GM23338 (cell line): ENCODE measurements at regions not wholly inside any gene's neighbourhood (a gene's known extent, or its start where the extent isn't known, plus 50 kb on each side); places are given as distances from the start of the nearest gene placed in this dataset.

ENCODE experiments used
- ATAC-seq: fragments of 200-7000 bp; cut with Tn5 transposase; 3 replicates; pipeline ENCODE4 v1.9.1; 2020
- DNase-seq: peaks from one replicate; pipeline ENCODE4 v3.0.0-alpha.2; 2015; ENCODE audit warnings: low spot score
- H2AFZ ChIP-seq: fragments of 200-600 bp; sonication (generic); 2 replicates; pipeline ENCODE4 v1.8.0; 2016; ENCODE audit warnings: antibody characterized with exemption, mild to moderate bottlenecking, moderate library complexity
- H3F3A ChIP-seq: fragments of 200-600 bp; sonication (generic); replicated peaks from 2 replicates; pipeline ENCODE4 v1.8.0; 2017; ENCODE audit warnings: antibody characterized with exemption, mixed run types, low read depth
- H3K27ac ChIP-seq: fragments of 200-600 bp; sonication (generic); 2 replicates; pipeline ENCODE4 v1.6.1; 2016; ENCODE audit warnings: low read depth
- H3K27me3 ChIP-seq: fragments of 200-600 bp; sonication (generic); 2 replicates; pipeline ENCODE4 v1.8.0; 2016; ENCODE audit warnings: mild to moderate bottlenecking, mixed run types, moderate library complexity; ENCODE audit not compliant: insufficient read depth
- H3K36me3 ChIP-seq: fragments of 200-600 bp; sonication (generic); 2 replicates; pipeline ENCODE4 v1.8.0; 2016; ENCODE audit warnings: mild to moderate bottlenecking; ENCODE audit not compliant: insufficient read depth
- H3K4me1 ChIP-seq: fragments of 200-600 bp; sonication (generic); 2 replicates; pipeline ENCODE4 v1.8.0; 2016; ENCODE audit warnings: mild to moderate bottlenecking, moderate library complexity; ENCODE audit not compliant: insufficient read depth
- H3K4me2 ChIP-seq: fragments of 200-600 bp; sonication (generic); 2 replicates; pipeline ENCODE4 v1.7.1; 2017; ENCODE audit warnings: mixed run types
- H3K4me3 ChIP-seq: fragments of 200-600 bp; sonication (generic); 2 replicates; pipeline ENCODE4 v1.6.1; 2016; ENCODE audit warnings: mixed run types
- H3K79me2 ChIP-seq: fragments of 200-600 bp; sonication (generic); replicated peaks from 2 replicates; pipeline ENCODE4 v1.8.0; 2017; ENCODE audit warnings: mild to moderate bottlenecking; ENCODE audit not compliant: insufficient read depth
- H3K9me2 ChIP-seq: fragments of 200-600 bp; sonication (generic); 2 replicates; pipeline ENCODE4 v1.8.0; 2017; ENCODE audit not compliant: insufficient read depth
- H4K20me1 ChIP-seq: fragments of 200-600 bp; sonication (generic); replicated peaks from 2 replicates; pipeline ENCODE4 v1.8.0; 2017; ENCODE audit warnings: mild to moderate bottlenecking; ENCODE audit not compliant: insufficient read depth
- H3K27ac Mint-ChIP-seq: 2 replicates; pipeline ENCODE4 v1.8.0; 2020; ENCODE audit warnings: inconsistent platforms, mild to moderate bottlenecking, moderate library complexity, mixed read lengths
- H3K27me3 Mint-ChIP-seq: 3 replicates; pipeline ENCODE4 v1.8.0; 2022; ENCODE audit warnings: low read depth, mild to moderate bottlenecking, moderate library complexity, mixed read lengths, inconsistent platforms; ENCODE audit not compliant: insufficient read depth, poor library complexity
- H3K36me3 Mint-ChIP-seq: 3 replicates; pipeline ENCODE4 v1.8.0; 2021; ENCODE audit warnings: low read depth, mild to moderate bottlenecking, inconsistent platforms, moderate library complexity, mixed read lengths
- H3K4me1 Mint-ChIP-seq: 3 replicates; pipeline ENCODE4 v1.8.0; 2020; ENCODE audit warnings: mild to moderate bottlenecking, inconsistent platforms, mixed read lengths
- H3K4me3 Mint-ChIP-seq: 3 replicates; pipeline ENCODE4 v1.8.0; 2021; ENCODE audit warnings: moderate library complexity, mild to moderate bottlenecking, inconsistent platforms, mixed read lengths
- H3K9me3 Mint-ChIP-seq: 3 replicates; pipeline ENCODE4 v1.8.0; 2020; ENCODE audit warnings: moderate library complexity, mild to moderate bottlenecking, inconsistent platforms, mixed read lengths
- CREB1 ChIP-seq: fragments of 250-450 bp; sonication (Bioruptor Pico); IDR thresholded peaks from 2 replicates; pipeline ENCODE4 v1.5.0; 2020; ENCODE audit warnings: low read depth, mild to moderate bottlenecking, moderate library complexity
- CTCF ChIP-seq, 2 experiments: fragments of 200-600 bp in 1 of 2; sonication (generic) in 1 of 2; conservative IDR thresholded peaks; 2 replicates each; pipeline versions ENCODE4 v1.5.1 to v1.6.1; 2016 to 2017; ENCODE audit warnings: antibody characterized with exemption in 2 of 2, low read depth in 2 of 2, mild to moderate bottlenecking in 2 of 2, moderate library complexity in 1 of 2
- EZH2phosphoT487 ChIP-seq: fragments of 200-600 bp; sonication (generic); IDR thresholded peaks from one replicate; pipeline ENCODE4 v1.8.1; 2018; ENCODE audit warnings: antibody characterized with exemption; ENCODE audit not compliant: unreplicated experiment
- JUNB ChIP-seq: IDR thresholded peaks from one replicate; pipeline ENCODE4 v1.6.1; 2016; ENCODE audit warnings: antibody characterized with exemption; ENCODE audit not compliant: unreplicated experiment
- NANOG ChIP-seq: IDR thresholded peaks from 2 replicates; pipeline ENCODE4 v1.6.1; 2016; ENCODE audit warnings: antibody characterized with exemption, borderline replicate concordance
- POLR2AphosphoS5 ChIP-seq: IDR thresholded peaks from 2 replicates; pipeline ENCODE4 v1.6.1; 2016; ENCODE audit warnings: antibody characterized with exemption, low read depth
- STAT1 ChIP-seq: IDR thresholded peaks from one replicate; pipeline ENCODE4 v1.6.1; 2016; ENCODE audit warnings: antibody characterized with exemption; ENCODE audit not compliant: unreplicated experiment
- ZNF331 ChIP-seq: fragments of 250-450 bp; sonication (Bioruptor Pico); IDR thresholded peaks from 2 replicates; pipeline ENCODE4 v1.5.0; 2020; ENCODE audit warnings: low read depth, mild to moderate bottlenecking, moderate library complexity
- ZNF462 ChIP-seq: fragments of 250-450 bp; sonication (Bioruptor Pico); IDR thresholded peaks from 2 replicates; pipeline ENCODE4 v1.5.0; 2020; ENCODE audit warnings: mild to moderate bottlenecking, moderate library complexity
- TF ChIP-seq, protein P1 (sequence below): IDR thresholded peaks from one replicate; pipeline ENCODE4 v1.6.1; 2018; ENCODE audit warnings: antibody characterized with exemption; ENCODE audit not compliant: unreplicated experiment

DNA sequence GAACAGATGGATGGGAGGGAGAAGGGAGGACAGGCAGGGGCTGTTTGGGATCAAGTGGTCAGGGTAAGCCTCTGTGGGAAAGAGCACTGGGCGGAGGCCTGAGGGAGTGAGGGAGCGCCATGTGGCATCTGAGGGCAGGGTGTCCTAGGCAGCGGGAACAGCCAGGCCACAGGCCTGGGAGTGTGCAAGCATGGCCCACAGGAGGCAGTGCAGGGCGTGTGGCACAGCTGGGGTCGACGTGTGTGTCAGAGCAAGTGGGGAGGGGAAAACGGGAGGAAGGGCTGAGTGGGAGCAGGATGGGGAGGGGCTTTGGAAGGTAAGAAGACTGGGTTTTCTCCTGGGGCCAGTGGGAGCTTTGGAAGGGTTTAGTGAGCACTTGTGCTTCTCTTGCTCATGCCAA, 143.4 kb downstream of the SYF2 start:
- H3K79me2 ChIP-seq = no peaks in the 10 kb centered on the region
- DNase-seq (no peak), ATAC-seq (peak; percentile 63)
- H3K27me3 ChIP-seq = no peaks in the 10 kb centered on the region
- no peak overlapping the region for H2AFZ ChIP-seq
- H3K9me3 Mint-ChIP-seq = no peaks in the 10 kb centered on the region
- peaks cover 6% of the 10 kb centered on the region for H3K27me3 Mint-ChIP-seq
- no peaks in the 10 kb centered on the region for H3K36me3 Mint-ChIP-seq
- no peak overlapping the region for H3K27ac ChIP-seq
- no peaks in the 10 kb centered on the region for H3F3A ChIP-seq
- peaks cover 4% of the 10 kb centered on the region; the same call in 1 of the 3 replicates for H3K4me1 Mint-ChIP-seq
- H4K20me1 ChIP-seq = no peaks in the 10 kb centered on the region
- no peak overlapping the region for H3K4me3 ChIP-seq
- no peak overlapping the region for H3K4me2 ChIP-seq
- no peaks in the 10 kb centered on the region for H3K4me1 ChIP-seq
- no peak overlapping the region for H3K4me3 Mint-ChIP-seq
- no peaks in the 10 kb centered on the region for H3K36me3 ChIP-seq
- peak; percentile 12 to 16; a peak in 1 of 4 replicates for TF ChIP-seq CTCF (conservative IDR thresholded peaks at IDR 0.05; ENCODE audit: low read depth in 2 of 2)
- TF ChIP-seq POLR2AphosphoS5 = no peak
- H3K9me2 ChIP-seq = no peaks in the 10 kb centered on the region
- 0 out of 2 replicates have a peak overlapping the region, but pooled peaks have one; percentile 66 for H3K27ac Mint-ChIP-seq

- Mint-ChIP-seq H3K4me1 (peaks cover 4% of the 10 kb centered on the region; the same call in 1 of the 3 replicates), H3K4me3 (no peak overlapping the region), H3K36me3 (no peaks in the 10 kb centered on the region), H3K27ac (no peak overlapping the region), H3K9me3 (no peaks in the 10 kb centered on the region), H3K27me3 (peaks cover 10% of the 10 kb centered on the region)
- Histone ChIP-seq H3K4me1 (no peaks in the 10 kb centered on the region), H2AFZ (no peak overlapping the region), H3K36me3 (no peaks in the 10 kb centered on the region), H3K27me3 (no peaks in the 10 kb centered on the region), H3K79me2 (no peaks in the 10 kb centered on the region), H4K20me1 (no peaks in the 10 kb centered on the region), H3F3A (no peaks in the 10 kb centered on the region), H3K4me3 (no peak overlapping the region), H3K9me2 (no peaks in the 10 kb centered on the region), H3K27ac (no peak overlapping the region), H3K4me2 (no peak overlapping the region)
- no peak for DNase-seq
- no peak for ATAC-seq
- TF ChIP-seq, protein P1, sequence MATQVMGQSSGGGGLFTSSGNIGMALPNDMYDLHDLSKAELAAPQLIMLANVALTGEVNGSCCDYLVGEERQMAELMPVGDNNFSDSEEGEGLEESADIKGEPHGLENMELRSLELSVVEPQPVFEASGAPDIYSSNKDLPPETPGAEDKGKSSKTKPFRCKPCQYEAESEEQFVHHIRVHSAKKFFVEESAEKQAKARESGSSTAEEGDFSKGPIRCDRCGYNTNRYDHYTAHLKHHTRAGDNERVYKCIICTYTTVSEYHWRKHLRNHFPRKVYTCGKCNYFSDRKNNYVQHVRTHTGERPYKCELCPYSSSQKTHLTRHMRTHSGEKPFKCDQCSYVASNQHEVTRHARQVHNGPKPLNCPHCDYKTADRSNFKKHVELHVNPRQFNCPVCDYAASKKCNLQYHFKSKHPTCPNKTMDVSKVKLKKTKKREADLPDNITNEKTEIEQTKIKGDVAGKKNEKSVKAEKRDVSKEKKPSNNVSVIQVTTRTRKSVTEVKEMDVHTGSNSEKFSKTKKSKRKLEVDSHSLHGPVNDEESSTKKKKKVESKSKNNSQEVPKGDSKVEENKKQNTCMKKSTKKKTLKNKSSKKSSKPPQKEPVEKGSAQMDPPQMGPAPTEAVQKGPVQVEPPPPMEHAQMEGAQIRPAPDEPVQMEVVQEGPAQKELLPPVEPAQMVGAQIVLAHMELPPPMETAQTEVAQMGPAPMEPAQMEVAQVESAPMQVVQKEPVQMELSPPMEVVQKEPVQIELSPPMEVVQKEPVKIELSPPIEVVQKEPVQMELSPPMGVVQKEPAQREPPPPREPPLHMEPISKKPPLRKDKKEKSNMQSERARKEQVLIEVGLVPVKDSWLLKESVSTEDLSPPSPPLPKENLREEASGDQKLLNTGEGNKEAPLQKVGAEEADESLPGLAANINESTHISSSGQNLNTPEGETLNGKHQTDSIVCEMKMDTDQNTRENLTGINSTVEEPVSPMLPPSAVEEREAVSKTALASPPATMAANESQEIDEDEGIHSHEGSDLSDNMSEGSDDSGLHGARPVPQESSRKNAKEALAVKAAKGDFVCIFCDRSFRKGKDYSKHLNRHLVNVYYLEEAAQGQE = no peak
- no peak for TF ChIP-seq EZH2phosphoT487
- no peak for TF ChIP-seq JUNB
- no peak for TF ChIP-seq POLR2AphosphoS5
- no peak for TF ChIP-seq ZNF331 (CRISPR knock-in tag)
- TF ChIP-seq NANOG = no peak
- TF ChIP-seq CREB1 = no peak
- TF ChIP-seq STAT1 = no peak
- no peak for TF ChIP-seq ZNF462 (CRISPR knock-in tag)
Measured at GRCh38 chr1:25088180-25088701, 144.1 kb downstream of the SYF2 start.
